Stomach (tissue), 8 donors: ENCODE measurements at regions not wholly inside any gene's neighbourhood (a gene's known extent, or its start where the extent isn't known, plus 50 kb on each side); places are given as distances from the start of the nearest gene placed in this dataset.

ENCODE experiments used
- DNase-seq, 2 donors: peaks; one replicate each; pipeline versions ENCODE4 v3.0.0 to v3.0.0-alpha.2; 2013 to 2019
- H3K27ac ChIP-seq, 5 donors: fragments of 200-600 bp in 4 of 5; sonication (generic) in 4 of 5; one replicate each; pipeline ENCODE4 v1.5.1; 2013 to 2019; ENCODE audit warnings: mild to moderate bottlenecking in 1 of 5, moderate library complexity in 1 of 5
- H3K27me3 ChIP-seq, 3 donors: fragments of 200-600 bp; sonication (generic); one replicate each; pipeline ENCODE4 v1.5.1; 2017 to 2019; ENCODE audit warnings: mixed run types in 1 of 3
- H3K36me3 ChIP-seq, 4 donors: fragments of 200-600 bp; sonication (generic); 1 replicate in 3 of 4; 2 replicates in 1 of 4; pipeline ENCODE4 v1.5.1; 2016 to 2019
- H3K4me1 ChIP-seq, 4 donors: fragments of 200-600 bp; sonication (generic); one replicate each; pipeline ENCODE4 v1.5.1; 2016 to 2019
- H3K4me3 ChIP-seq, 4 donors: fragments of 200-600 bp; sonication (generic) in 3 of 4; one replicate each; pipeline ENCODE4 v1.5.1; 2016 to 2019; ENCODE audit warnings: mild to moderate bottlenecking in 1 of 4
- H3K9me3 ChIP-seq, 4 donors: fragments of 200-600 bp; sonication (generic); one replicate each; pipeline ENCODE4 v1.5.1; 2016 to 2019
- CTCF ChIP-seq, 7 experiments: fragments of 450-650 bp in 4 of 7; fragments of 200-600 bp in 3 of 7; sonication (generic) in 3 of 7; IDR thresholded peaks; one replicate each; pipeline ENCODE4 v1.5.1; 2016 to 2019; ENCODE audit warnings: antibody characterized with exemption in 7 of 7, control low read depth in 2 of 7, mild to moderate bottlenecking in 1 of 7
- EP300 ChIP-seq: sonication (generic); formaldehyde crosslinking; IDR thresholded peaks from one replicate; pipeline ENCODE4 v1.6.1; 2017; ENCODE audit warnings: antibody characterized with exemption
- POLR2A ChIP-seq, 4 donors: fragments of 450-650 bp; IDR thresholded peaks; one replicate each; pipeline ENCODE4 v1.6.1; 2016; ENCODE audit warnings: antibody characterized with exemption in 4 of 4, control low read depth in 2 of 4, mild to moderate bottlenecking in 1 of 4, moderate library complexity in 1 of 4
- POLR2AphosphoS5 ChIP-seq, 3 donors: sonication (generic); formaldehyde crosslinking; IDR thresholded peaks; one replicate each; pipeline ENCODE4 v1.6.1; 2016; ENCODE audit warnings: antibody characterized with exemption in 3 of 3
- WGBS, 5 donors: extraction: QIAGEN DNeasy Blood & Tissue Kit in 3 of 5; methylation state at CpG; one replicate each; pipeline versions ENCODE4 v1.1.5 to v1.1.7; 2013 to 2018; 5-methylcytosine and 5-hydroxymethylcytosine counted together
- intact Hi-C: fragments of 100-400 bp; cut with DNase I; formaldehyde crosslinking; loops from one replicate; pipeline ENCODE4 v1.15.1; 2023; ENCODE audit warnings: low total_unique reads
- donor health status: healthy with polysubstance abuse.
- donor health status: Bipolar disorder and iron deficiency.
- donor health status: healthy.

- no peak overlapping the region for H3K27ac ChIP-seq
- H3K4me3 ChIP-seq = no peak overlapping the region
- H3K4me1 ChIP-seq = no peaks in the 10 kb centered on the region
- intact Hi-C loops = no loop called here
- no peak for TF ChIP-seq POLR2AphosphoS5 (IDR thresholded peaks at IDR 0.05)
- WGBS, 5 donors = 76 to 96% (median 94%) methylated on average over 3 of the region's 3 CpGs
- H3K27me3 ChIP-seq = peaks cover 0 to 4% (median 0%) of the 10 kb centered on the region in 3 donors
- no peaks in the 10 kb centered on the region for H3K36me3 ChIP-seq
- DNase-seq = no peak
- no peaks in the 10 kb centered on the region for H3K9me3 ChIP-seq
Observed at GRCh38 chr13:91165758-91166157, 181.7 kb upstream of the MIR17HG start.

- Histone ChIP-seq H3K9me3 (no peaks in the 10 kb centered on the region), H3K4me3 (no peak overlapping the region), H3K4me1 (no peaks in the 10 kb centered on the region), H3K27me3 (peaks cover 0 to 4% (median 0%) of the 10 kb centered on the region in 3 donors), H3K36me3 (no peaks in the 10 kb centered on the region), H3K27ac (no peak overlapping the region)
- TF ChIP-seq EP300 (no peak), CTCF (IDR thresholded peaks at IDR 0.05) (no peak), POLR2A (IDR thresholded peaks at IDR 0.05) (no peak), POLR2AphosphoS5 (IDR thresholded peaks at IDR 0.05) (no peak)
- DNase-seq = no peak
- WGBS, 5 donors = 54 to 95% (median 93%) methylated on average over 2 of the region's 2 CpGs
- intact Hi-C loops = no loop called here
Observed at GRCh38 chr13:91166714-91167511, 180.6 kb upstream of the MIR17HG start.

GRCh38 chr13:91167706-91168385 lies 179.6 kb upstream of the MIR17HG start:
- TF ChIP-seq POLR2A (IDR thresholded peaks at IDR 0.05) (no peak), POLR2AphosphoS5 (IDR thresholded peaks at IDR 0.05) (no peak), CTCF (IDR thresholded peaks at IDR 0.05) (no peak), EP300 (no peak)
- Histone ChIP-seq H3K36me3 (no peaks in the 10 kb centered on the region), H3K27ac (no peak overlapping the region), H3K4me3 (no peak overlapping the region), H3K4me1 (no peaks in the 10 kb centered on the region), H3K27me3 (peaks cover 0 to 4% (median 0%) of the 10 kb centered on the region in 3 donors), H3K9me3 (no peaks in the 10 kb centered on the region)
- WGBS, 5 donors = 70 to 85% (median 76%) methylated on average over 4 of the region's 4 CpGs
- intact Hi-C loops = no loop called here
- peak in 1 of 2 donors; percentile 48 for DNase-seq

- TF ChIP-seq POLR2AphosphoS5 (IDR thresholded peaks at IDR 0.05) = no peak
- TF ChIP-seq CTCF (IDR thresholded peaks at IDR 0.05) = no peak
- TF ChIP-seq POLR2A (IDR thresholded peaks at IDR 0.05) = no peak
- no peak for TF ChIP-seq EP300
- no peak overlapping the region for H3K27ac ChIP-seq
- intact Hi-C loops = no loop called here
- no peaks in the 10 kb centered on the region for H3K36me3 ChIP-seq
- H3K27me3 ChIP-seq = peaks cover 0 to 4% (median 0%) of the 10 kb centered on the region in 3 donors
- 28 to 65% (median 51%) methylated on average over 4 of the region's 4 CpGs for WGBS, 5 donors
- H3K4me1 ChIP-seq = no peaks in the 10 kb centered on the region
- DNase-seq = no peak
- no peak overlapping the region for H3K4me3 ChIP-seq
- no peaks in the 10 kb centered on the region for H3K9me3 ChIP-seq
Observed at GRCh38 chr13:91168386-91168711, 179.1 kb upstream of the MIR17HG start.
